CD4-positive, alpha-beta memory T cell (primary cell): ENCODE measurements at regions not wholly inside any gene's neighbourhood (a gene's known extent, or its start where the extent isn't known, plus 50 kb on each side); places are given as distances from the start of the nearest gene placed in this dataset.
A peak's percentile ranks its signal among the peaks of the same experiment; 100 is the strongest.

Source experiments
- CTCF ChIA-PET: fragments of 350-600 bp; sonication (Branson Sonifier 250); formaldehyde crosslinking; loops from one replicate; lab custom pipeline; 2021; ENCODE audit warnings: inconsistent platforms; ENCODE audit not compliant: partially characterized antibody; lab: Charles Lee
- POLR2A ChIA-PET: fragments of 350-600 bp; sonication (Branson Sonifier 250); formaldehyde crosslinking; loops from one replicate; lab custom pipeline; 2021; ENCODE audit not compliant: partially characterized antibody; lab: Charles Lee
- DNase-seq, 5 donors: peaks; one replicate each; pipeline versions ENCODE4 v3.0.0 to v3.0.0-alpha.2; 2020 to 2022; ENCODE audit warnings: mixed read lengths in 1 of 5
- H3K27ac ChIP-seq: one replicate; pipeline ENCODE4 v1.7.0; 2013; ENCODE audit warnings: low read depth, low read length
- H3K27me3 ChIP-seq: 2 replicates; pipeline ENCODE4 v1.7.0; 2013; ENCODE audit warnings: mild to moderate bottlenecking, low read length, moderate library complexity; ENCODE audit not compliant: insufficient read depth
- H3K36me3 ChIP-seq: 2 replicates; pipeline ENCODE4 v1.7.0; 2013; ENCODE audit warnings: mild to moderate bottlenecking, low read length, moderate library complexity; ENCODE audit not compliant: insufficient read depth
- H3K4me1 ChIP-seq: 2 replicates; pipeline ENCODE4 v1.7.0; 2013; ENCODE audit warnings: mild to moderate bottlenecking, low read length, moderate library complexity; ENCODE audit not compliant: insufficient read depth
- H3K4me3 ChIP-seq, 2 donors: one replicate each; pipeline ENCODE4 v1.7.0; 2013; ENCODE audit warnings: low read length in 2 of 2, mild to moderate bottlenecking in 1 of 2
- H3K9me3 ChIP-seq, 2 donors: one replicate each; pipeline ENCODE4 v1.7.0; 2013; ENCODE audit warnings: low read length in 2 of 2, control low read depth in 1 of 2; ENCODE audit not compliant: control insufficient read depth in 1 of 2
- H3K27ac Mint-ChIP-seq, 7 donors: one replicate each; pipeline ENCODE4 v1.8.0; 2020 to 2021; ENCODE audit warnings: mixed read lengths in 7 of 7, mild to moderate bottlenecking in 6 of 7, inconsistent platforms in 3 of 7, moderate library complexity in 3 of 7
- H3K27me3 Mint-ChIP-seq, 2 donors: one replicate each; pipeline ENCODE4 v1.8.0; 2020 to 2021; ENCODE audit warnings: mixed read lengths in 2 of 2
- H3K36me3 Mint-ChIP-seq, 2 donors: one replicate each; pipeline ENCODE4 v1.8.0; 2020 to 2021; ENCODE audit warnings: mixed read lengths in 2 of 2, inconsistent platforms in 1 of 2, mild to moderate bottlenecking in 1 of 2
- H3K4me1 Mint-ChIP-seq, 4 donors: one replicate each; pipeline ENCODE4 v1.8.0; 2020 to 2021; ENCODE audit warnings: mixed read lengths in 4 of 4, mild to moderate bottlenecking in 1 of 4
- H3K4me3 Mint-ChIP-seq, 8 donors: one replicate each; pipeline ENCODE4 v1.8.0; 2020 to 2021; ENCODE audit warnings: mixed read lengths in 8 of 8, mild to moderate bottlenecking in 7 of 8, moderate library complexity in 6 of 8, inconsistent platforms in 3 of 8
- H3K9me3 Mint-ChIP-seq, 8 donors: one replicate each; pipeline ENCODE4 v1.8.0; 2020 to 2021; ENCODE audit warnings: mixed read lengths in 8 of 8, mild to moderate bottlenecking in 5 of 8, inconsistent platforms in 3 of 8, moderate library complexity in 1 of 8
- intact Hi-C: fragments of 100-400 bp; cut with micrococcal nuclease; formaldehyde crosslinking; loops from one replicate; pipeline ENCODE4 v1.15.1; 2023

- CTCF ChIA-PET: no interaction called here
- Histone ChIP-seq H3K9me3 (no peaks in the 10 kb centered on the region), H3K27ac (no peak overlapping the region), H3K27me3 (no peaks in the 10 kb centered on the region), H3K36me3 (no peaks in the 10 kb centered on the region), H3K4me1 (no peaks in the 10 kb centered on the region), H3K4me3 (no peak overlapping the region)
- intact Hi-C loops: no loop called here
- no peaks in the 10 kb centered on the region for H3K27me3 Mint-ChIP-seq
- DNase-seq: no peak
- no peak overlapping the region for H3K4me3 Mint-ChIP-seq
- POLR2A ChIA-PET: no interaction called here
- H3K9me3 Mint-ChIP-seq: peaks cover 0 to 21% (median 5%) of the 10 kb centered on the region in 8 donors
- H3K4me1 Mint-ChIP-seq: no peaks in the 10 kb centered on the region
- H3K27ac Mint-ChIP-seq: no peak overlapping the region
- no peaks in the 10 kb centered on the region for H3K36me3 Mint-ChIP-seq
Observed at GRCh38 chr1:118618618-118619340, 369.4 kb downstream of the TBX15 start.

- Histone ChIP-seq H3K36me3 (no peaks in the 10 kb centered on the region), H3K4me3 (no peak overlapping the region), H3K4me1 (no peaks in the 10 kb centered on the region), H3K9me3 (no peaks in the 10 kb centered on the region), H3K27ac (no peak overlapping the region), H3K27me3 (no peaks in the 10 kb centered on the region)
- CTCF ChIA-PET: no interaction called here
- H3K27me3 Mint-ChIP-seq: no peaks in the 10 kb centered on the region
- no peak overlapping the region for H3K4me3 Mint-ChIP-seq
- H3K4me1 Mint-ChIP-seq: no peaks in the 10 kb centered on the region
- intact Hi-C loops: no loop called here
- no peaks in the 10 kb centered on the region for H3K36me3 Mint-ChIP-seq
- peaks cover 0 to 25% (median 5%) of the 10 kb centered on the region in 8 donors for H3K9me3 Mint-ChIP-seq
- no peak overlapping the region for H3K27ac Mint-ChIP-seq
- POLR2A ChIA-PET: no interaction called here
- no peak for DNase-seq
Observed at GRCh38 chr1:118617916-118618315, 370.2 kb downstream of the TBX15 start.

DNA sequence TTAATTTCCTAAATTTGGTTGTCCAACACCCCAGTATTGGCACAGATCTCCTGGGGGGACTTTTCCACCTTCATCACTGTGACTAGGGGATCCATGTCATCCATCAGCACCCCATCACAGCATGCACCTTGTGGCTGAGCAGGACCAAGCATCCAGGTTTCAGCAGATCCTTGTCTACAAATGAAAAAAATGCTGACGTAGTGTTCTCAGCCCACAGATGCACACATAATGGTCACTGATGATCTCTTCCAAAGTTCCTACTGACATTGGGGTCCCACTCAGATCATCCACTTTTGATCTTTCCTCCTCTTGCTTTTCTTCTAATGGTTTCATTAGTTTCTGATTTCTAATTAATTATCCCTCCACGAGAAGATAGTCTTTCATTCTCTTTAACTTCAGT lies 373.1 kb downstream of the TBX15 start:
- H3K27me3 Mint-ChIP-seq: no peaks in the 10 kb centered on the region
- Histone ChIP-seq H3K27me3 (no peaks in the 10 kb centered on the region), H3K27ac (no peak overlapping the region), H3K4me1 (no peaks in the 10 kb centered on the region), H3K4me3 (no peak overlapping the region), H3K36me3 (no peaks in the 10 kb centered on the region), H3K9me3 (no peaks in the 10 kb centered on the region)
- POLR2A ChIA-PET: no interaction called here
- no peaks in the 10 kb centered on the region for H3K4me1 Mint-ChIP-seq
- peaks cover under 1 to 28% (median 7%) of the 10 kb centered on the region in 8 donors for H3K9me3 Mint-ChIP-seq
- intact Hi-C loops: no loop called here
- CTCF ChIA-PET: no interaction called here
- H3K36me3 Mint-ChIP-seq: no peaks in the 10 kb centered on the region
- no peak overlapping the region for H3K4me3 Mint-ChIP-seq
- DNase-seq: no peak
- no peak overlapping the region for H3K27ac Mint-ChIP-seq

DNA sequence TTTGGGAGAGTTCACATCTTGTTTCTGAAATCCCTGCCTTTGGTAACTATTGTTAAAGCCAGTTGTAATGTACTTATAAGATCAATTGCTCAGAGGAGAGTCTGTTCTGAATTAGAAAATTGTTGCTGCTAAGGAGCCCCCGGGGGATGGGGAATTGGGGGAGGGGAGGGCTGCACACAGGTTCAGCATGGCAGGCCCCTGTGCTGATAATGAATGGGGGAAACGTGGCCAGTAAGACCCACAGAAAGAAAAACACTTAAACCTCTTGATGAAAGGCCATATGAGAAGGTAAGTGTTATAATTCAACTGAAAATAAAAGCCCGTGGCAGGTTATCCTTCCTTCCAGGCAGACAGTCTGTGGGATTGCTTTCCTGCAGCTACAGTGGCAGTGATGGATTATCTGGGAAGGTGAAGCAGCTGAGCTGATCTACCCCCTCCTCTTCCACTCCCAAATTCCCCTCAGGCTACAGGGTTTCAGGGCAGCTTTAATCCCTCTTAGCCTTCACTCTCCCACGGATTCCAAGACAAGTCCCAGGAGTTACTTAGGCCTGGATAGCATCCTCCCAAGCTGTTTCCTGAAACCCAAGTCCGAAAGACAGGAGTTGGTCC lies 398.8 kb downstream of the TBX15 start:
- no peaks in the 10 kb centered on the region for H3K36me3 Mint-ChIP-seq
- no peaks in the 10 kb centered on the region for H3K36me3 ChIP-seq
- H3K4me3 ChIP-seq: no peak overlapping the region
- no peaks in the 10 kb centered on the region for H3K9me3 ChIP-seq
- CTCF ChIA-PET: no interaction called here
- no peak overlapping the region for H3K4me3 Mint-ChIP-seq
- peaks cover 0 to 11% (median 6%) of the 10 kb centered on the region in 8 donors for H3K9me3 Mint-ChIP-seq
- H3K27me3 ChIP-seq: no peaks in the 10 kb centered on the region
- H3K27me3 Mint-ChIP-seq: no peaks in the 10 kb centered on the region
- H3K4me1 ChIP-seq: no peaks in the 10 kb centered on the region
- intact Hi-C loops: no loop called here
- H3K4me1 Mint-ChIP-seq: no peaks in the 10 kb centered on the region
- H3K27ac Mint-ChIP-seq: peak overlapping the region in 1 of 7 donors; percentile 17
- H3K27ac ChIP-seq: no peak overlapping the region
- DNase-seq: no peak
- POLR2A ChIA-PET: no interaction called here

GRCh38 chr1:118588566-118588965 lies 399.6 kb downstream of the TBX15 start:
- no peak overlapping the region for H3K27ac Mint-ChIP-seq
- Histone ChIP-seq H3K36me3 (no peaks in the 10 kb centered on the region), H3K9me3 (no peaks in the 10 kb centered on the region), H3K4me3 (no peak overlapping the region), H3K4me1 (no peaks in the 10 kb centered on the region), H3K27me3 (no peaks in the 10 kb centered on the region), H3K27ac (no peak overlapping the region)
- no peak for DNase-seq
- H3K4me1 Mint-ChIP-seq: no peaks in the 10 kb centered on the region
- H3K4me3 Mint-ChIP-seq: no peak overlapping the region
- no peaks in the 10 kb centered on the region for H3K27me3 Mint-ChIP-seq
- H3K36me3 Mint-ChIP-seq: no peaks in the 10 kb centered on the region
- H3K9me3 Mint-ChIP-seq: peaks cover 0 to 14% (median 6%) of the 10 kb centered on the region in 8 donors
- POLR2A ChIA-PET: no interaction called here
- intact Hi-C loops: no loop called here
- CTCF ChIA-PET: no interaction called here

DNA sequence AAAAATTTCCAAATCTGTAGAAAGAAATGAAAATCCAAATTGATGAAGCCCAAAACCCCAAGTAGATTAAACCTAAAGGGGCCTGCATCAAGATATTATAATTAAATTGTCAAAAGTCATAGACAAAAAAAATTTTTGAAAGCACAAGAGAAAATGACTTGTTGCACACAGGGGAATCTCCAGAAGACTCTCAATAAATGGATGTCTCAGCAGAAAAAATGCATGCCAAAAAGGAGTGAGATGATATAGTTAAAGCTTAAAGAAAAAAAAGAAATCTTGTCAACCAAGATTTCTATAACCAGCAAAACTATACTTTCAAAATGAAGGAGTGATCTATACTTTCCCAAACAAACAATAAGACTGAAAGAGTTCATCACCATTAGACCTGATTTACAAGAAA lies 393.2 kb upstream of the SPAG17 start:
- Histone ChIP-seq H3K4me1 (no peaks in the 10 kb centered on the region), H3K27ac (no peak overlapping the region), H3K4me3 (no peak overlapping the region), H3K27me3 (no peaks in the 10 kb centered on the region), H3K9me3 (peaks cover 0 to 3% of the 10 kb centered on the region in 2 donors), H3K36me3 (no peaks in the 10 kb centered on the region)
- no peaks in the 10 kb centered on the region for H3K4me1 Mint-ChIP-seq
- no peak overlapping the region for H3K4me3 Mint-ChIP-seq
- ChIA-PET POLR2A (no interaction called here), CTCF (no interaction called here)
- no peaks in the 10 kb centered on the region for H3K27me3 Mint-ChIP-seq
- DNase-seq: no peak
- H3K36me3 Mint-ChIP-seq: no peaks in the 10 kb centered on the region
- intact Hi-C loops: no loop called here
- peaks cover 2 to 38% (median 16%) of the 10 kb centered on the region in 8 donors for H3K9me3 Mint-ChIP-seq
- no peak overlapping the region for H3K27ac Mint-ChIP-seq

DNA sequence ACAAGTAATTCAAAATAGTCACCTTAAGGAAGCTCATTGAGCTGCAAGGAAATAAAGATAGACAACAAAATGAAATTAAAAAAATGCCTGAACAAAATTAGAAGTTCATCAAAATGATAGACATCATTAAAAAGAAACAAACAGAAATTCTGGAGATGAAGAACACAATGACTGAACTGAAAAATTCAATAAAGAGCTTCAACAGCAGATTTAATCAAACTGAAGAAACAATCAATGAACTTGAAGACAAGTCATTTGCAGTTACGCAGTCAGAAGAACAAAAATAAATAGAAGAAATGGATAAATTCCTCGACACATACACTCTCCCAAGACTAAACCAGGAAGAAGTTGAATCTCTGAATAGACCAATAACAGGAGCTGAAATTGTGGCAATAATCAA lies 390.0 kb upstream of the SPAG17 start:
- Histone ChIP-seq H3K36me3 (no peaks in the 10 kb centered on the region), H3K4me1 (no peaks in the 10 kb centered on the region), H3K4me3 (no peak overlapping the region), H3K27ac (no peak overlapping the region), H3K27me3 (no peaks in the 10 kb centered on the region), H3K9me3 (peaks cover 0 to 3% of the 10 kb centered on the region in 2 donors)
- H3K4me1 Mint-ChIP-seq: no peaks in the 10 kb centered on the region
- no peak overlapping the region for H3K4me3 Mint-ChIP-seq
- H3K9me3 Mint-ChIP-seq: peaks cover 2 to 34% (median 17%) of the 10 kb centered on the region in 8 donors
- H3K36me3 Mint-ChIP-seq: no peaks in the 10 kb centered on the region
- intact Hi-C loops: no loop called here
- CTCF ChIA-PET: no interaction called here
- no peaks in the 10 kb centered on the region for H3K27me3 Mint-ChIP-seq
- no peak for DNase-seq
- H3K27ac Mint-ChIP-seq: no peak overlapping the region
- POLR2A ChIA-PET: no interaction called here
